Inferior parietal cortex (tissue), 1 donor: ENCODE measurements at regions not wholly inside any gene's neighbourhood (a gene's known extent, or its start where the extent isn't known, plus 50 kb on each side); places are given as distances from the start of the nearest gene placed in this dataset.
"Not testable (repeated sequence)": the region's sequence is repeated elsewhere in the genome, so short reads cannot be mapped to it uniquely, and the experiment has no call there.

Source experiments
- DNase-seq: peaks from one replicate; pipeline ENCODE4 v3.0.0-alpha.2; 2016; ENCODE audit errors: extremely low spot score

DNA sequence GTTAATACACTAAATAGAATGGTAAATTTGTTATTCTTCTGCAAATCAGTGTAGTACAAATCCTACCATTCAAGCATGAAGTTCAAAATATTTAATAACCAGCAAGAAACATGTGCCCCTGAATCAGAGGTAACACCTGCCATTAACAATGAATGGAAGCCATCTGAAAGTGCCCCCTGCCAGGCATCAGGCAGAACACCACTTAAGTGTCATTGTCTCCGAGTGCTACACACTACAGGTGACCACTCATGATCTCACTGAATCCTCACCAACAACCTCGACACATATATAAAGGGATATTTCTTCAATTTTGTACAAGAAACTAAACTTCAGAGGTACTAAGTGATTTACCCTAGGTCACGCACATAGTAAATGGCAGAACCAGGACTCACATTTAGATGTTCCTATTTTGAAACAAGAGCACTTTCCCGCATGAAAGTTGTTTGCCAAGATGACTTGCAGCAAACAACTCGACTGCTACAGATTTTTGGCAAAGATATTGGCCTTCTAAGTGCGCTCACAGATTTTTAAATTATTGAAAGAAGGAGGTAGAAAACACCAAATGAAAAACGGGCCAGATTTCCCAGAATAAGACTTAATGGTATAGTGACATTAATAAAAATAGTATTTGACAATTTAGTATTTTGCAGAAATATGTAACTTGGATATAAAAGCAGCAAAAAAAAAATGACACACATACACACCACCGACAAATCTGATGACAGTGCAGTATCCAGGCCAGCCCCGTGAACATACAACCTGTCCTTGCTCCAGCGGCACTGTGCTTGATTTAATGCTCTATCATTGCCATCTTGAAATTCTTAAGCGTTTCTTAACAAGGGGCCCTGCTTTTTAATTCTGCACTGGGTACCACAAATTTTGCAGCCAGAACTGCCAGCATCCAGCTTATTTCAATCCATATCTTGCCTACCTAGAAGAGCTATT lies 274.5 kb downstream of the ALDH8A1 start:
- no peak for DNase-seq

DNA sequence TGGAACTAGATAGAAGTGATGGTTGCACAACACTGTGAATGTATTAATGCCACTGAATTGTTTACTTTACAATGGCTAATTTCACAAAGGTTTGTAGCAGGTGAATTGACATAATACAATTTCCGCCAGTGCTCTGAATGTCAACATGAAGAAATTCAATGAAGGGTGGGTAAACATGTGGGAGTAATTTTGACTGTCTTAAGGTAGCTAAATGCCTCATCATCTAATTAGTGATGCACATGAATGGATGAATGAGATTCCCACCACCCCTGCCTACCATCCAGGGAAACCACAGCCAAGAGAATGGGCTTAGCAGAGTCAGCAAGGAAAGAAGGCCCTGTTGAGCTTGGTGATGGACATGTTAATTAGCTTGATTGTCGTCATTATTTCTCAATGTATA lies 275.3 kb downstream of the ALDH8A1 start:
- no peak for DNase-seq

DNA sequence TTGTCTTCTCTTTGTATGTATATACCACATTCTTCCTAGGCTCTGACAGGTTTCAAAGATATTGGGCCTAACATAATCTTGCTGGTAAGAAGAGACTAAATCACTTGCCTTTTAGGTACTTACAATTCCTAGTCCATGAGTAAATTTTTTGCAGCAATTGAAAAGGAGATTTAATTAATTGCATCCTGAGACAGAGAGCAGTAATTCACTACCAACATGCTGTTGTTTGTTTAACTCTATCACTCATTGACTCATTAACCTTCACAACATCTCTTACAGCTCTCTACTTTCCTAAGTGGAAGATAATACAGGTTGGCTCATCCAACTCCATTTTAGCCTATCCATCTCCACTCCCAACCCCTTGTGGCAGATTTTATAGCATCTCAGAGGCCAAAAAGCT lies 280.4 kb downstream of the ALDH8A1 start:
- no peak for DNase-seq

GRCh38 chr6:134667111-134667510 lies 282.8 kb downstream of the ALDH8A1 start:
- DNase-seq: no peak

- DNase-seq: no peak
Measured at GRCh38 chr6:134666125-134666524, 283.8 kb downstream of the ALDH8A1 start.

DNA sequence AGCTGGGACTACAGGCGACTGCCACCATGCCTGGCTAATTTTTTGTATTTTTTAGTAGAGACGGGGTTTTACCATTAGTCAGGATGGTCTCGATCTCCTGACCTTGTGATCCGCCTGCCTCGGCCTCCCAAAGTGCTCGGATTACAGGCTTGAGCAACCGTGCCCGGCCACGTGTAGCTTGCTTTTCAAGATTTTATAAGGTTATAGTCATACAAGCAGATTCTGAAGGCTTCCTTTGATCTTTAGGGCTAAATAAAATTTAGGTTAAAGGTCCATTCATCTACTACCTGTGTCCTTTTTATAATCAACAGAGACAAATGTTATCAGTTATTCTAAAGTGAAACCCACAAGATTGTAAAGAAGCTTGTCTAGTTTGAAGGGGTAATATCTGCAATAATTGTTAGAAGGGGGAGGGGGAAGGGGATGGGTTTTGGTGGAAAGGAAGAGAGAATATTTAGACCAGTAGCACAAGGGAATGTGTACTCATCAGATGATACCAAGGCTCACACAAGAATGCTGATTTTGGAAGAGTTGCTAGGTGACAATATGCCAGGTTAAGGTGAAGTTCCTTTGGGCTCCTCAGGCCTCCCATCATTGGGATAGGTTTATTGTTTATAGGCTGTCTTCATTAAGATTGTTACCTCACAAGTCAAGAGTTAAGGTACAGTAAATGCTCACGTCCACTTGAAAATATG lies 284.7 kb downstream of the ALDH8A1 start:
- no peak for DNase-seq

- DNase-seq: no peak
Measured at GRCh38 chr6:134663800-134664535, 285.9 kb downstream of the ALDH8A1 start.

- DNase-seq: no peak
Measured at GRCh38 chr6:134663356-134663755, 286.5 kb downstream of the ALDH8A1 start.

DNA sequence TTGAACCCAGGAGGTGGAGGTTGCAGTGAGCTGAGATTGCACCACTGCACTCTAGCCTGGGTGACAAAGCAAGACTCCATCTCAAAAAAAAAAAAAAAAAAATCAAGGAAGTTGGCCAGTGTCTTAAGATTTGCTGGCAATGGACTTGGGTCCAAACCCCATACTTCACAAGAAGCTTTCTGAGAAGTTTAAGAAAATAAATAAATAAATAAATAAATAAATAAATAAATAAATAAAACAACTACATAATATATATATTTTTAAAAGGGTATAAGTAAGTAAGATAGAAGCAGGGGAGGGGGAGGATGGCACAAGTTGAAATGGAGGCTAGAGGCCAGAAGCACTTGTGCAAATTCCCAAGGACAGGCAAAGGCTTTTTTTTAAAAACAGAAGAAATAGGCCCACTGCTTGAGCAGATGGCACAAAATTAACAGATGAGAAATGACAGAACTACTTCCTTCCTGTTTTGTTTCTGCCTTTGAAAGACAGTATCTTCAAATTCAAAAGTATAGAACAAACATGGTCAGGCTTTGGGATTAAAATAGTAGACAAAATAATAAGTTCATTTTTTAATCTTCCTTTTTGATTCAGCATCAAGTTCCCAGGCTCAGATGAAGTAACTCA lies 287.7 kb downstream of the ALDH8A1 start:
- no peak for DNase-seq

- DNase-seq: not testable (repeated sequence)
Measured at GRCh38 chr6:134659885-134660284, 290.0 kb downstream of the ALDH8A1 start.

- DNase-seq: no peak
Measured at GRCh38 chr6:134658596-134658995, 291.3 kb downstream of the ALDH8A1 start.

GRCh38 chr6:134657751-134658527 lies 292.0 kb downstream of the ALDH8A1 start:
- no peak for DNase-seq

- no peak for DNase-seq
Measured at GRCh38 chr6:134657343-134657742, 292.6 kb downstream of the ALDH8A1 start.

GRCh38 chr6:134654751-134655150 lies 295.1 kb downstream of the ALDH8A1 start:
- DNase-seq: no peak

GRCh38 chr6:134651519-134651918 lies 298.4 kb downstream of the ALDH8A1 start:
- no peak for DNase-seq

DNA sequence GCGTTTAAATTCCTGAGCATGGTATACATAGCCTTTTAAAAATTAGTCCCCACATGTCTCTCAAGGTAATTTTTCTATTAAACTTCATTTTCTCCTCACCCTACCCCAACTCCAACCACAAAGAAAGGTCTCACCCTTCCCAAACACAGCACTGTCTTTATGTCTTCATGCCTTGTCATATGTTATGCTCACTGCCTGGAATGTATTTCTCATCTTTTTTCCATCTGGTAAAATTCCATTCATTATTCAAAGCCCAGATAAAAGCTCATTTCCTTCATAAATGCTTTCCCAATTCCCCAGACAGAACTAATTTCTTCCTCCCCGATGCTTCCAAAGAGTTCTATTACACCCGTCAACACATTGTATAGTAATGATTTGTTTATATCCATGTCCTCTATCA lies 302.0 kb downstream of the ALDH8A1 start:
- DNase-seq: no peak

- no peak for DNase-seq
Measured at GRCh38 chr6:134642819-134643218, 307.1 kb downstream of the ALDH8A1 start.

DNA sequence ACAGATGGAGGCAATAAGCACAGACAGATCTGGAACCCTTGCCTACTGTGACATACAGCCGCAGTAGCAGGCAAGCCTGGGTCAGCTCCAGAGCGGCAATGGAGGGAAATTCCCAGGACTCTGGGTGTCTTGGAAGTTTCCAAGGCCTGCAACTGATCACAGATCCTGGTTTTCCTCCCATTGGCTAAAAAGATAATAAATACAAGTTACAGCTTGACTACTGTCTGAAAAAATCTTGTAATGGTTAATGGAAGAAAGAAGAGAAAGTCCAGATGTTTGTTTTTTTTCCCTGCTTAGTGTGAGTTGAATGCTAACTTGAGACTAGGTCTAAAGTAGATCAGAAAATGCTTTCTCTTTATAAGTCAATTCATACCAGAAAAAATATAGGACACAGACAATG lies 307.6 kb downstream of the ALDH8A1 start:
- no peak for DNase-seq

DNA sequence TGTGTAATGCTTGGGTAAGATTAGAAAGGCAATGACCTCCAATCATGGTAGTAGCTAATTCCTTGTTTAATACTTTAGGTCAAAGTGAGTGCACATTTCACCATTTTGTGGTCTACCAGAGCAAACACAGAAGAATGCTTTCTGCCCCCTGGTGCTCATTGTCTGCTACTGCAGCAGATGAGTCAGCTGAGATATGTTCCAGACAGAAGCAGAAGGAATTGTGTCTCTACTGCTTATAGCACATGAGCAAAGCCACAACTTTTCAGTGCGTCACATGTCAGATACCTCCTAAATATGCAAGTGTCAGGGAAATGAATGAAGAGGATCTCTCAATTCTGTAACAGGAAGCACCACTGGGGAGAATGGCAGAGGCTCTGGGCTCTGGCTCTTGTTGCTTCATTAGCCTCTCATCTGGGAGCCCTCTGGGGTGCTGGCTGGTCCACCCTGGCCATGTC lies 308.9 kb downstream of the ALDH8A1 start:
- DNase-seq: peak; percentile 94

- DNase-seq: no peak
Measured at GRCh38 chr6:134640229-134640628, 309.7 kb downstream of the ALDH8A1 start.

DNA sequence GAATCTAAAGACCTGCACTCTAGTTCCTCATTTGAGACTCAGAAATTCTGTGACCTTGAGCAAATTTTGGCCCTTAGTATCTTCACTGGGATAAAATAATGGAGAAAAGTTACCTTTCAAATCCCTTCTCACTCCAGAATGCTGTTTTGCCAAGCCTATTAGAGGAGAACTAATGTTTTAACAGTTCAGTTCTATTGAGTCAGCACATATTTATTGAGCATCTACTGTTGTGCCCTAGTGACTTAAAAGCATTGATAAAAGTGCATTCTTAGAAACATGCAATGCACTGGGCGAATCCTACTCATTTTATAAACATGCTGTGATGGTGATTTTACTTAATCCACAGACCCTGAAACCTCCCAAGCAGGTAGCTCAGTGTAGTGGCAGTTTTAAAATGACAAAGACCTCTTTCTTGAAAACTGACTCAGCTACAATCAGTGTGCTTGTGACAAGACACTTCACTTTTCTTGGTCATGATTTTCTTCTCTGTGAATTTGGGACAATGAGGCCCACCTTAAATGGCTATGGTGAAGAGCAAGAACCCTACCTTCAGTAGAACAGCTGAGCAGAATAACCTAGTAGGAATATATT lies 312.0 kb downstream of the ALDH8A1 start:
- no peak for DNase-seq
